Neural cell (in vitro differentiated cells): ENCODE measurements at regions not wholly inside any gene's neighbourhood (a gene's known extent, or its start where the extent isn't known, plus 50 kb on each side); places are given as distances from the start of the nearest gene placed in this dataset.
A peak's percentile ranks its signal among the peaks of the same experiment; 100 is the strongest.
"Not testable (repeated sequence)": the region's sequence is repeated elsewhere in the genome, so short reads cannot be mapped to it uniquely, and the experiment has no call there.

Source experiments
- H2AFZ ChIP-seq: fragments of 200-600, 300-800 bp; sonication (generic), shearing (Covaris generic); 2 replicates; pipeline ENCODE4 v1.6.0; 2014; ENCODE audit warnings: low read depth, mild to moderate bottlenecking, antibody characterized with exemption, low read length, moderate library complexity
- H3F3A ChIP-seq: fragments of 200-600 bp; shearing (Covaris generic); 2 replicates; pipeline ENCODE4 v1.6.1; 2016; ENCODE audit warnings: mild to moderate bottlenecking, moderate library complexity, mixed read lengths, antibody characterized with exemption, low read length; ENCODE audit not compliant: insufficient read depth, poor library complexity, severe bottlenecking
- H3K27ac ChIP-seq: fragments of 200-600, 300-800 bp; sonication (generic), shearing (Covaris generic); 2 replicates; pipeline ENCODE4 v1.5.1; 2014; ENCODE audit warnings: mild to moderate bottlenecking, low read length, moderate library complexity
- H3K27me3 ChIP-seq: fragments of 300-800, 200-600 bp; sonication (generic), shearing (Covaris generic); 2 replicates; pipeline ENCODE4 v1.6.0; 2014; ENCODE audit warnings: mild to moderate bottlenecking, low read depth, low read length, moderate library complexity; ENCODE audit not compliant: insufficient read depth
- H3K36me3 ChIP-seq: fragments of 300-800, 200-600 bp; sonication (generic), shearing (Covaris generic); 2 replicates; pipeline ENCODE4 v1.5.1; 2014; ENCODE audit warnings: mild to moderate bottlenecking, antibody characterized with exemption, low read length, moderate library complexity; ENCODE audit not compliant: insufficient read depth
- H3K4me2 ChIP-seq: fragments of 300-800, 200-600 bp; sonication (generic), shearing (Covaris generic); 2 replicates; pipeline ENCODE4 v1.6.0; 2014; ENCODE audit warnings: mild to moderate bottlenecking, low read length
- H3K4me3 ChIP-seq: fragments of 300-800, 200-600 bp; sonication (generic), shearing (Covaris generic); 2 replicates; pipeline ENCODE4 v1.5.1; 2014; ENCODE audit warnings: mild to moderate bottlenecking, low read length, moderate library complexity
- H3K79me2 ChIP-seq: fragments of 200-600 bp; shearing (Covaris generic); replicated peaks from 2 replicates; pipeline ENCODE4 v1.6.0; 2014; ENCODE audit warnings: mild to moderate bottlenecking, low read length, moderate library complexity; ENCODE audit not compliant: insufficient read depth
- H3K9ac ChIP-seq: fragments of 300-800, 200-600 bp; sonication (generic), shearing (Covaris generic); 2 replicates; pipeline ENCODE4 v1.6.1; 2016; ENCODE audit warnings: mild to moderate bottlenecking, low read length, mixed read lengths
- H3K9me2 ChIP-seq: fragments of 200-600 bp; shearing (Covaris generic); 2 replicates; pipeline ENCODE4 v1.6.1; 2016; ENCODE audit warnings: mild to moderate bottlenecking, low read length, mixed read lengths; ENCODE audit not compliant: insufficient read depth
- H3K9me3 ChIP-seq: fragments of 200-600, 300-800 bp; sonication (generic), shearing (Covaris generic); 2 replicates; pipeline ENCODE4 v1.6.1; 2016; ENCODE audit warnings: mild to moderate bottlenecking, mixed run types, low read length, moderate library complexity, mixed read lengths
- H4K20me1 ChIP-seq: fragments of 200-600 bp; shearing (Covaris generic); 2 replicates; pipeline ENCODE4 v1.6.1; 2016; ENCODE audit warnings: mild to moderate bottlenecking, mixed run types; ENCODE audit not compliant: insufficient read depth
- EZH2 ChIP-seq: fragments of 200-600, 300-800 bp; shearing (Covaris generic), sonication (generic); IDR thresholded peaks from 2 replicates; pipeline ENCODE4 v1.6.1; 2014; ENCODE audit warnings: antibody characterized with exemption, low read length, borderline replicate concordance, mild to moderate bottlenecking; ENCODE audit not compliant: insufficient read depth, poor library complexity, severe bottlenecking

- H3K36me3 ChIP-seq, H3K4me2 ChIP-seq, H3K9me2 ChIP-seq, H4K20me1 ChIP-seq, H3K9ac ChIP-seq, H3K27me3 ChIP-seq, H3K27ac ChIP-seq, H3K79me2 ChIP-seq, H3F3A ChIP-seq, H3K4me3 ChIP-seq: not testable (repeated sequence)
- Histone ChIP-seq H2AFZ (peak overlapping the region; percentile 9), H3K9me3 (peaks cover 20% of the 10 kb centered on the region)
- peak; percentile 94 for TF ChIP-seq EZH2
Measured at GRCh38 chr21:10325546-10325945, 195.8 kb upstream of the TPTE start.

GRCh38 chr21:10326146-10326545, 195.2 kb upstream of the TPTE start:
- H3K36me3 ChIP-seq, H3K4me3 ChIP-seq, H3K4me2 ChIP-seq, H3K27me3 ChIP-seq, H3K9ac ChIP-seq, H3K27ac ChIP-seq, H2AFZ ChIP-seq, H3F3A ChIP-seq, H3K9me2 ChIP-seq, H3K79me2 ChIP-seq, H4K20me1 ChIP-seq: not testable (repeated sequence)
- H3K9me3 ChIP-seq, result peaks cover 26% of the 10 kb centered on the region

GRCh38 chr21:10328646-10329045, 192.7 kb upstream of the TPTE start:
- H3K79me2 ChIP-seq, H3K27ac ChIP-seq, H3K4me3 ChIP-seq, H3F3A ChIP-seq, H2AFZ ChIP-seq, H3K9me2 ChIP-seq, H3K9ac ChIP-seq, H3K36me3 ChIP-seq, H3K27me3 ChIP-seq, H3K4me2 ChIP-seq, H4K20me1 ChIP-seq: not testable (repeated sequence)
- peaks cover 34% of the 10 kb centered on the region for H3K9me3 ChIP-seq

GRCh38 chr21:10330641-10331119, 190.7 kb upstream of the TPTE start:
- H3K9me3 ChIP-seq, result peaks cover 32% of the 10 kb centered on the region
- not testable (repeated sequence) for H2AFZ ChIP-seq, H4K20me1 ChIP-seq, H3K36me3 ChIP-seq, H3K79me2 ChIP-seq, H3K4me3 ChIP-seq, H3K9me2 ChIP-seq, H3K27ac ChIP-seq, H3F3A ChIP-seq, H3K27me3 ChIP-seq, H3K4me2 ChIP-seq, H3K9ac ChIP-seq

GRCh38 chr21:10331134-10331533, 190.2 kb upstream of the TPTE start:
- not testable (repeated sequence) for H3K9ac ChIP-seq, H3K4me3 ChIP-seq, H3K27ac ChIP-seq, H3F3A ChIP-seq, H3K79me2 ChIP-seq, H4K20me1 ChIP-seq, H3K4me2 ChIP-seq, H3K27me3 ChIP-seq, H2AFZ ChIP-seq, H3K9me2 ChIP-seq, H3K36me3 ChIP-seq
- H3K9me3 ChIP-seq, result peaks cover 31% of the 10 kb centered on the region

GRCh38 chr21:10332935-10333334, 188.4 kb upstream of the TPTE start:
- H3K9ac ChIP-seq, result not testable (repeated sequence)

GRCh38 chr21:10334391-10334790, 187.0 kb upstream of the TPTE start:
- not testable (repeated sequence) for H4K20me1 ChIP-seq, H3K4me3 ChIP-seq, H3K4me2 ChIP-seq, H3K27me3 ChIP-seq, H3K9me2 ChIP-seq, H3K9ac ChIP-seq, H3K79me2 ChIP-seq, H3K27ac ChIP-seq, H3K36me3 ChIP-seq, H2AFZ ChIP-seq, H3F3A ChIP-seq
- H3K9me3 ChIP-seq, result peaks cover 35% of the 10 kb centered on the region

More at GRCh38 chr21:10332935-10333334, 188.4 kb upstream of the TPTE start:
- H3K79me2 ChIP-seq, H3F3A ChIP-seq, H3K27me3 ChIP-seq, H3K27ac ChIP-seq, H3K9me2 ChIP-seq, H2AFZ ChIP-seq, H3K4me3 ChIP-seq, H4K20me1 ChIP-seq, H3K4me2 ChIP-seq, H3K36me3 ChIP-seq: not testable (repeated sequence)
- H3K9me3 ChIP-seq, result peaks cover 29% of the 10 kb centered on the region

- not testable (repeated sequence) for H3K9me2 ChIP-seq, H4K20me1 ChIP-seq, H3F3A ChIP-seq, H3K4me3 ChIP-seq, H3K79me2 ChIP-seq, H3K9ac ChIP-seq, H2AFZ ChIP-seq, H3K27me3 ChIP-seq, H3K36me3 ChIP-seq, H3K4me2 ChIP-seq, H3K27ac ChIP-seq
- H3K9me3 ChIP-seq, result peaks cover 28% of the 10 kb centered on the region
Measured at GRCh38 chr21:10342261-10342956, 179.0 kb upstream of the TPTE start.
